Mesenchymal stem cell (in vitro differentiated cells and primary cell): ENCODE measurements at regions not wholly inside any gene's neighbourhood (a gene's known extent, or its start where the extent isn't known, plus 50 kb on each side); places are given as distances from the start of the nearest gene placed in this dataset.

ENCODE experiments used
- DNase-seq: peaks from one replicate; pipeline ENCODE4 v3.0.0-alpha.2; 2013
- H2AFZ ChIP-seq: one replicate; pipeline ENCODE4 v1.6.1; 2013; ENCODE audit warnings: low read depth, mild to moderate bottlenecking, control low read depth, inconsistent platforms, low read length, moderate library complexity
- H2AK5ac ChIP-seq: 2 replicates; pipeline ENCODE4 v1.6.1; 2013; ENCODE audit warnings: low read length, moderate library complexity, mild to moderate bottlenecking, inconsistent platforms; ENCODE audit not compliant: severe bottlenecking
- H2BK120ac ChIP-seq: one replicate; pipeline ENCODE4 v1.6.1; 2013; ENCODE audit warnings: low read depth, mild to moderate bottlenecking, inconsistent platforms, low read length, moderate library complexity
- H2BK12ac ChIP-seq, 2 experiments: one replicate each; pipeline ENCODE4 v1.6.1; 2013; ENCODE audit warnings: inconsistent platforms in 2 of 2, low read length in 2 of 2, mild to moderate bottlenecking in 2 of 2, moderate library complexity in 2 of 2, control low read depth in 1 of 2
- H2BK15ac ChIP-seq: one replicate; pipeline ENCODE4 v1.6.1; 2013; ENCODE audit warnings: mild to moderate bottlenecking, low read depth, inconsistent platforms; ENCODE audit not compliant: poor library complexity, severe bottlenecking
- H2BK5ac ChIP-seq: 2 replicates; pipeline ENCODE4 v1.6.1; 2013; ENCODE audit warnings: low read depth, mild to moderate bottlenecking, low read length, control low read depth, inconsistent platforms; ENCODE audit not compliant: poor library complexity, severe bottlenecking
- H3K14ac ChIP-seq, 2 experiments: one replicate each; pipeline ENCODE4 v1.6.1; 2013; ENCODE audit warnings: inconsistent platforms in 2 of 2, low read length in 2 of 2, control low read depth in 1 of 2, mild to moderate bottlenecking in 1 of 2, moderate library complexity in 1 of 2
- H3K18ac ChIP-seq, 2 experiments: one replicate each; pipeline ENCODE4 v1.6.1; 2013; ENCODE audit warnings: inconsistent platforms in 2 of 2, low read length in 2 of 2, control low read depth in 1 of 2, low read depth in 1 of 2, mild to moderate bottlenecking in 1 of 2
- H3K23ac ChIP-seq, 2 experiments: one replicate each; pipeline ENCODE4 v1.6.1; 2013; ENCODE audit warnings: inconsistent platforms in 2 of 2, low read length in 2 of 2, mild to moderate bottlenecking in 2 of 2, moderate library complexity in 2 of 2, control low read depth in 1 of 2
- H3K27ac ChIP-seq: 2 replicates; pipeline ENCODE4 v1.5.1; 2013; ENCODE audit warnings: mild to moderate bottlenecking, moderate library complexity, low read length, control low read depth, inconsistent platforms; ENCODE audit not compliant: poor library complexity, severe bottlenecking
- H3K27me3 ChIP-seq, 2 experiments: 2 replicates each; pipeline versions ENCODE4 v1.6.1 to v1.7.0; 2013; ENCODE audit warnings: low read length in 2 of 2, mild to moderate bottlenecking in 2 of 2, moderate library complexity in 2 of 2, control low read depth in 1 of 2, inconsistent platforms in 1 of 2; ENCODE audit not compliant: control insufficient read depth in 1 of 2, insufficient read depth in 1 of 2
- H3K36me3 ChIP-seq, 2 experiments: 2 replicates each; pipeline versions ENCODE4 v1.6.1 to v1.7.0; 2013; ENCODE audit warnings: low read length in 2 of 2, control low read depth in 1 of 2, inconsistent platforms in 1 of 2, low read depth in 1 of 2, mild to moderate bottlenecking in 1 of 2; ENCODE audit not compliant: insufficient read depth in 2 of 2, control insufficient read depth in 1 of 2
- H3K4ac ChIP-seq, 2 experiments: one replicate each; pipeline ENCODE4 v1.6.1; 2013; ENCODE audit warnings: inconsistent platforms in 2 of 2, low read length in 2 of 2, mild to moderate bottlenecking in 2 of 2, moderate library complexity in 2 of 2, control low read depth in 1 of 2, low read depth in 1 of 2
- H3K4me1 ChIP-seq: 2 replicates; pipeline ENCODE4 v1.6.1; 2013; ENCODE audit warnings: low read depth, low read length, control low read depth; ENCODE audit not compliant: control insufficient read depth, insufficient read depth
- H3K4me2 ChIP-seq: 2 replicates; pipeline ENCODE4 v1.6.1; 2013; ENCODE audit warnings: low read length, mild to moderate bottlenecking, inconsistent platforms; ENCODE audit not compliant: poor library complexity, severe bottlenecking
- H3K4me3 ChIP-seq, 2 experiments: 2 replicates each; pipeline versions ENCODE4 v1.5.1 to v1.7.0; 2013; ENCODE audit warnings: low read length in 2 of 2, mild to moderate bottlenecking in 2 of 2, control low read depth in 1 of 2, low read depth in 1 of 2; ENCODE audit not compliant: insufficient read depth in 1 of 2
- H3K79me1 ChIP-seq: replicated peaks from 2 replicates; pipeline ENCODE4 v1.6.1; 2013; ENCODE audit warnings: mild to moderate bottlenecking, control low read depth, low read length, inconsistent platforms; ENCODE audit not compliant: poor library complexity, severe bottlenecking
- H3K9ac ChIP-seq: 2 replicates; pipeline ENCODE4 v1.7.0; 2013; ENCODE audit warnings: mild to moderate bottlenecking, low read length, moderate library complexity
- H3K9me3 ChIP-seq: 2 replicates; pipeline ENCODE4 v1.7.0; 2013; ENCODE audit warnings: mild to moderate bottlenecking, low read length; ENCODE audit not compliant: control insufficient read depth
- H4K8ac ChIP-seq: one replicate; pipeline ENCODE4 v1.6.1; 2013; ENCODE audit warnings: inconsistent platforms, mild to moderate bottlenecking, low read length, moderate library complexity
- H4K91ac ChIP-seq: one replicate; pipeline ENCODE4 v1.6.1; 2013; ENCODE audit warnings: mild to moderate bottlenecking, low read length, inconsistent platforms
- WGBS: methylation state at CpG from one replicate; pipeline ENCODE4 v1.1.7; 2013; ENCODE audit warnings: mixed read lengths; 5-methylcytosine and 5-hydroxymethylcytosine counted together

- Histone ChIP-seq H3K27me3 (no peaks in the 10 kb centered on the region), H2BK15ac (no peak overlapping the region), H3K79me1 (no peaks in the 10 kb centered on the region), H4K8ac (no peak overlapping the region), H3K4me2 (no peak overlapping the region), H2BK12ac (no peak overlapping the region), H3K23ac (no peak overlapping the region), H4K91ac (no peak overlapping the region), H3K14ac (no peak overlapping the region), H3K4me1 (no peaks in the 10 kb centered on the region), H3K9me3 (no peaks in the 10 kb centered on the region), H3K18ac (no peak overlapping the region), H2BK120ac (no peak overlapping the region), H2AFZ (no peak overlapping the region), H3K27ac (no peak overlapping the region), H2AK5ac (no peak overlapping the region), H2BK5ac (no peak overlapping the region), H3K9ac (no peak overlapping the region), H3K36me3 (no peaks in the 10 kb centered on the region), H3K4ac (no peak overlapping the region), H3K4me3 (no peak overlapping the region)
- peak; percentile 2 for DNase-seq
- 90% methylated on average over 1 of the region's 2 CpGs for WGBS
Observed at GRCh38 chr3:189561256-189561655, 69.9 kb upstream of the TP63 start.

DNA sequence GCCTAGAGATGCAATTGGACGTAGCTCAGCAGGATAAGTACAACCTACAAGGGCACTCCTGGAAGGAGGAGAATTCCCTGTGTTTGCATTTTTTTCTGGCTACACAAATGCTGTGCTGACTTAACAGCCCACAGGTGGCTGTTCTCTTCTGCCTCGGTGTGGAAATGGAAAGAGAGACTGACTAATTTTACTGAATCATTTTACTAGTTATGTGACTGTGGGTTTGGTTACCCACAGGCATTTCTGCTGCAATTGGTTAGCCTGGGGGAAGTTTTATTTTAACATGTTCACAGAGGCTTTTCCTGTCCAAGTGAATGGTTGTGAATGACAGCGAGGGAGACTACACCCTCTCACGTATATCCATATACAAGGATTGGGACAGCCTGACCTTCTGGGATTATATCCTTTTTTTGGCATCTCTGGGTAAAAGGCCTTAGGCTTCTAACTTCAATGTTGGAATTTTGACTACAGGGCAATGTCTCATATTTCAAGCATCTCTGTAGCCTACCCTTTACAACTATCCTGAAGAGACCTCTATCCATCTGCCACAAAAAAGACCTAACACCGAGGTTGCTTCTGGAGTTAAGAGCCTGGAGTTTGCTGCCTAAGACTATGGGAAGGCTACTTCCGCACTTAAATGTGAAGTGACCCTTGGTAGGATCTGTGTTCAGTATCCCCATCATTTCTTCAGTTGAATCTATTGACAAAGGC lies 67.2 kb upstream of the TP63 start:
- H3K27me3 ChIP-seq, result no peaks in the 10 kb centered on the region
- no peak overlapping the region for H4K8ac ChIP-seq
- no peak overlapping the region for H2BK15ac ChIP-seq
- no peak overlapping the region for H3K14ac ChIP-seq
- H3K23ac ChIP-seq, result no peak overlapping the region
- H2BK12ac ChIP-seq, result no peak overlapping the region
- H3K4me2 ChIP-seq, result no peak overlapping the region
- 37% methylated on average over 6 of the region's 6 CpGs for WGBS
- no peak overlapping the region for H3K9ac ChIP-seq
- H3K79me1 ChIP-seq, result no peaks in the 10 kb centered on the region
- H4K91ac ChIP-seq, result no peak overlapping the region
- no peaks in the 10 kb centered on the region for H3K36me3 ChIP-seq
- H3K18ac ChIP-seq, result no peak overlapping the region
- no peak overlapping the region for H3K4ac ChIP-seq
- no peak overlapping the region for H2BK5ac ChIP-seq
- peak; percentile 91 for DNase-seq
- H2BK120ac ChIP-seq, result no peak overlapping the region
- no peak overlapping the region for H2AK5ac ChIP-seq
- no peaks in the 10 kb centered on the region for H3K9me3 ChIP-seq
- H3K27ac ChIP-seq, result no peak overlapping the region
- H3K4me3 ChIP-seq, result no peak overlapping the region
- no peaks in the 10 kb centered on the region for H3K4me1 ChIP-seq
- H2AFZ ChIP-seq, result no peak overlapping the region

DNA sequence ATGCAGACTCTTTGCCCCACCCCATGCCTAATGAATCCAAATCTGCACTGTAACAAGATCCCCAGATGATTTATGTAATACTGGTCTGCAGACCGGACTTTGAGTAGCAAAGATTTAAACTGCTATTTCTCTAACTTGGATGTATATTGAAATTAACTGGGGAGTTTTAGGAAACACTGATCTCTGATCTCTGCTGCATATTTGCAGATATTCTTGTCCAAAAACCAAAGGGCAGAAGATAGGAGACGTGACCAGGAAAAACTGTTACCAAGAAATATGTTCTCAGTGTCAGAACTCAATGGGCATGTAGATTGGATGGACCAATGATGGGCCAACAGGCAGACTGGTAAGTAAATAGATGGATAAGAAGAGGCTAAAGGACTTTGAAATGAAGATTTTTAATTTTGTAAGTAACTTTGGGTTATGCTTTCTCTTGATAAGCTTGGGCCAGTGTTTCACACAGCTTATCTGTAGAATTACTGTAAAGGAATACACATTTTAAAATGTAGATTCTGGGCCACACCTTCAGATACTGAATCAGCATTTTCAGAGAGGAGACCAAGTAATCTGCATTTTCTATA lies 64.5 kb upstream of the TP63 start:
- Histone ChIP-seq H3K9ac (no peak overlapping the region), H3K18ac (no peak overlapping the region), H3K4ac (no peak overlapping the region), H4K8ac (no peak overlapping the region), H2BK15ac (no peak overlapping the region), H3K9me3 (no peaks in the 10 kb centered on the region), H3K27me3 (no peaks in the 10 kb centered on the region), H4K91ac (no peak overlapping the region), H3K79me1 (no peaks in the 10 kb centered on the region), H2BK120ac (no peak overlapping the region), H3K4me1 (no peaks in the 10 kb centered on the region), H3K14ac (no peak overlapping the region), H3K4me3 (no peak overlapping the region), H2AFZ (no peak overlapping the region), H2AK5ac (no peak overlapping the region), H3K4me2 (no peak overlapping the region), H2BK5ac (no peak overlapping the region), H3K36me3 (no peaks in the 10 kb centered on the region), H3K27ac (no peak overlapping the region), H3K23ac (no peak overlapping the region), H2BK12ac (no peak overlapping the region)
- WGBS, result 65% methylated on average over 2 of the region's 2 CpGs
- DNase-seq, result no peak

- Histone ChIP-seq H3K4ac (no peak overlapping the region), H3K4me3 (no peak overlapping the region), H2BK120ac (no peak overlapping the region), H2BK12ac (no peak overlapping the region), H2AFZ (no peak overlapping the region), H3K27me3 (no peaks in the 10 kb centered on the region), H3K9ac (no peak overlapping the region), H3K14ac (no peak overlapping the region), H3K18ac (no peak overlapping the region), H3K23ac (no peak overlapping the region), H2AK5ac (no peak overlapping the region), H4K8ac (no peak overlapping the region), H3K9me3 (no peaks in the 10 kb centered on the region), H4K91ac (no peak overlapping the region), H3K4me2 (no peak overlapping the region), H3K4me1 (no peaks in the 10 kb centered on the region), H2BK15ac (no peak overlapping the region), H3K36me3 (no peaks in the 10 kb centered on the region), H3K27ac (no peak overlapping the region), H2BK5ac (no peak overlapping the region), H3K79me1 (no peaks in the 10 kb centered on the region)
- 69% methylated on average over 2 of the region's 2 CpGs for WGBS
- DNase-seq, result no peak
Observed at GRCh38 chr3:189567322-189567721, 63.9 kb upstream of the TP63 start.
